ENCODE measurements at regions not wholly inside any gene's neighbourhood (a gene's known extent, or its start where the extent isn't known, plus 50 kb on each side); places are given as distances from the start of the nearest gene placed in this dataset.

DNA sequence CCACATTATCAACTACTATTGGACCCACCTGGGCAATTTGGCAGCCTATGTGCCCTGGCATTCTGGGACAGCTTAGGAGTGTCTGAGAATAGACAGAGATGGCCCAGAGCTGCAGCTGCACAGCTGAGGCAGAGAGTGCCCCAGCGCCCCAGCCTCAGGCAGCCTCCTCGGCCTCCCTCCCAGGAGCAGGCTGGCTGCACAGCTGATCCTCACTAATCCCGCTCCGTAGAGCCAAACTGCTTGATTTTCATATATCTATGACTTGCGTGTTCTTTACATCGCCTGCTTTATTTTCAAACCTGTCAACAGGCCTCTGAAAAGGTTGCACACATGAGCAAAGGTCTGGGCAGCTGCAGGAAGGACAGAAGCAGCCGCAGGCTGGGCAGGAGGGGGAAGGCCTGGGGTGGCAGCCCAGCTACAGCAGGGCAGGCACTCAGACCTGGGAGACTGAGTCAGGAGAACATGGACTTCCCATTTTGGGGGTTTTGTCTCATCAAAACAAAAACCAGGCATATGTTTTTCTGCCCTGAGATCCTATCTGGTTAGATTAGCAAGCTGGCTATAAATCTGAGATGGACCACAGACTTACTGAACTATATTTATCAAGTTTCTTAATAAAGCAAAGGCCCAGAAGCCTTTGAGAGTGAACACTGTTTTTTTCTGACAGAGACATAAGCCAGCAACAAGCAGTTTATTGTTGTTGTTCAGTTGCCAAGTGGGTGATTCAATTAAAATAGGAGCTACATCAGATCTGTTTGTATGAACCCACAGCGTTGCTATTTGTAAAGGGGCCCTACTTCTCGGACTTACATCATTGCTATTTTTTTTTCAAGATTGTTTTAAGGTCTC is 301.8 kb upstream of the DUSP10 start:
- Histone ChIP-seq H3K36me3 (ENCODE audit: insufficient read depth, low read length) (no peaks in the 10 kb centered on the region), H2AFZ (ENCODE audit: low read length) (no peak overlapping the region), H3K9me2 (replicated peaks; ENCODE audit: insufficient read depth, low read length) (no peaks in the 10 kb centered on the region), H3K9ac (ENCODE audit: low read length) (no peak overlapping the region), H4K20me1 (ENCODE audit: insufficient read depth, low read depth, low read length) (no peaks in the 10 kb centered on the region), H3K27ac (ENCODE audit: low read length) (no peak overlapping the region), H3K79me2 (ENCODE audit: low read length) (no peaks in the 10 kb centered on the region), H3K4me1 (ENCODE audit: low read length) (no peaks in the 10 kb centered on the region), H3K9me3 (ENCODE audit: low read length) (no peaks in the 10 kb centered on the region), H3K4me3 (ENCODE audit: low read length) (no peak overlapping the region), H3K4me2 (ENCODE audit: low read depth, low read length, poor library complexity, severe bottlenecking) (no peak overlapping the region), H3K27me3 (ENCODE audit: low read length) (no peaks in the 10 kb centered on the region)
- DNase-seq = no peak

DNA sequence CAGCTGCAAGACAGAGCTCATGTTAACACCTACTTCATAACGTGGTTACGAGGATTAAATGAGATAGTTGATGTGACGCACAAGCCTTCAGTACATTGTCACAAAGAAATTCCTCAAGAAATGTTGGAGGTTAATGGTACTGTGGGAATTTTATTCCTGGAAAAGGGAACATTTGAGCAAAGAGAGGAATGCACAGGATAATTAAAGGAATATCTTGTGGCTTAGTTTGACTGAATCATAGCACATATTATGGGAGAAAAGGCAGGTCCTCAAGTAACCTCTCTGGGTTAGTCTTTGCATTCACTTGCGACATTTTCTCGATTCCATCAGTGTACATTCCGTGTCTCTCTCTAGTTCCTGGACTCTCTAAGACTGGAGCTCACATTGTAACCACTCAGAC is 300.2 kb upstream of the DUSP10 start:
- no peaks in the 10 kb centered on the region for H3K27me3 ChIP-seq (ENCODE audit: low read length)
- H3K27ac ChIP-seq (ENCODE audit: low read length) = no peak overlapping the region
- no peaks in the 10 kb centered on the region for H3K36me3 ChIP-seq (ENCODE audit: insufficient read depth, low read length)
- H3K4me3 ChIP-seq (ENCODE audit: low read length) = no peak overlapping the region
- H4K20me1 ChIP-seq (ENCODE audit: insufficient read depth, low read depth, low read length) = no peaks in the 10 kb centered on the region
- H2AFZ ChIP-seq (ENCODE audit: low read length) = no peak overlapping the region
- no peaks in the 10 kb centered on the region for H3K9me2 ChIP-seq (replicated peaks; ENCODE audit: insufficient read depth, low read length)
- H3K9me3 ChIP-seq (ENCODE audit: low read length) = no peaks in the 10 kb centered on the region
- no peaks in the 10 kb centered on the region for H3K4me1 ChIP-seq (ENCODE audit: low read length)
- no peaks in the 10 kb centered on the region for H3K79me2 ChIP-seq (ENCODE audit: low read length)
- no peak overlapping the region for H3K9ac ChIP-seq (ENCODE audit: low read length)
- no peak overlapping the region for H3K4me2 ChIP-seq (ENCODE audit: low read depth, low read length, poor library complexity, severe bottlenecking)
- DNase-seq = no peak

DNA sequence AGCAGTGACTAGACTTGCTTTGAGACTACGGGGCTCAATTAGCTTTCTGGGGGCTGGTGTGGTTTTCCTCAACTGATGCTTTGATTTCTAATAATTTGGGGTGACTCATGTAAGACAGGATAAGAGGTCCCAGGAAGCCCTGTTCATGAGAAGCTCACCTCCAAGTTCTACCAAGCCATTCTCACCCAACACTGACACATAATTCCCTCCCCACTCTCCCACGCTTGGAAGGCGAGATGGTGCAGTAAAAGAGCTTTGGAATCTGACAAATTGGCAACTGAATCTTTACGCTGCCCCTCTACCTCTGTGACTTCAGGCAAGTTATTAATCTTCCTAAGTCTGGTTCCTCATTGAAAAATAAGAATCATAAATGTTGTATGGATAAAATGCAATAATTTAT is 299.1 kb upstream of the DUSP10 start:
- no peaks in the 10 kb centered on the region for H3K4me1 ChIP-seq (ENCODE audit: low read length)
- H3K9me2 ChIP-seq (replicated peaks; ENCODE audit: insufficient read depth, low read length) = no peaks in the 10 kb centered on the region
- H4K20me1 ChIP-seq (ENCODE audit: insufficient read depth, low read depth, low read length) = no peaks in the 10 kb centered on the region
- no peak overlapping the region for H2AFZ ChIP-seq (ENCODE audit: low read length)
- H3K27ac ChIP-seq (ENCODE audit: low read length) = no peak overlapping the region
- no peaks in the 10 kb centered on the region for H3K9me3 ChIP-seq (ENCODE audit: low read length)
- DNase-seq = no peak
- no peaks in the 10 kb centered on the region for H3K27me3 ChIP-seq (ENCODE audit: low read length)
- H3K4me2 ChIP-seq (ENCODE audit: low read depth, low read length, poor library complexity, severe bottlenecking) = no peak overlapping the region
- no peak overlapping the region for H3K4me3 ChIP-seq (ENCODE audit: low read length)
- no peak overlapping the region for H3K9ac ChIP-seq (ENCODE audit: low read length)
- no peaks in the 10 kb centered on the region for H3K79me2 ChIP-seq (ENCODE audit: low read length)
- H3K36me3 ChIP-seq (ENCODE audit: insufficient read depth, low read length) = no peaks in the 10 kb centered on the region

DNA sequence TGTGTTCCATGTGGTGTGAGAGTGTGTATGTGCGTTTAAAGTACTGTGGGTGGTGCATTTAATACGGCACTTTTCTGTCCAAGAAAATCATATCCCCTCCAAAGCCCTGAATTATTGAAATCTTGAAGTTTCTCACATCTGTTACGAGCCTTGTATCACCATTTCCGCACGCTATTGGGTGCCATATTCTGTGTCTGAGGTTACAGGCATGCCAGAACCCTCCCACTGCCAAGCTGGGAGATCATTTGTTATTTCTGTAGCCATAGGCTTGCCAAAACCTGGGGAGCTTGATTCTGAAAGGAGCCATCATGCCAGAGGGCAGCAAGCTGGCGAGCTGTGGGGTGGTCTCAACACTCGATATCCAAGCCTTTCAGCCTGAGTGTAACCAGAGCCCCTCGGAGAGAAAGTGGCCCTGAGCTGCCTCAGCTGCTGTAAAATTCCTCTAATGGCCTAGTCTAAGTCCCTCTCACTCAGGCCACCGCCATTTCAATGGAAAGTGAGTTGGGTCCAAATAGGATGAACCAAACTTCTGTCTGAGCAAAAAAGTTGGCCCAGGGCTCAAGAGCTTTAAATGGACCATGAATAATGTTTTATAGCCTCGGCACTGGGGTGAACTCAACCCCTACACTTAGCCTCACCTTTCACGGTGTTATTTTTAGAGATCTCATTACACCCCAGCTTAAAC is 298.4 kb upstream of the DUSP10 start:
- no peak overlapping the region for H3K4me2 ChIP-seq (ENCODE audit: low read depth, low read length, poor library complexity, severe bottlenecking)
- no peak overlapping the region for H3K27ac ChIP-seq (ENCODE audit: low read length)
- no peaks in the 10 kb centered on the region for H4K20me1 ChIP-seq (ENCODE audit: insufficient read depth, low read depth, low read length)
- H3K36me3 ChIP-seq (ENCODE audit: insufficient read depth, low read length) = no peaks in the 10 kb centered on the region
- H3K79me2 ChIP-seq (ENCODE audit: low read length) = no peaks in the 10 kb centered on the region
- H3K27me3 ChIP-seq (ENCODE audit: low read length) = no peaks in the 10 kb centered on the region
- no peak for DNase-seq
- no peaks in the 10 kb centered on the region for H3K4me1 ChIP-seq (ENCODE audit: low read length)
- H3K9me2 ChIP-seq (replicated peaks; ENCODE audit: insufficient read depth, low read length) = no peaks in the 10 kb centered on the region
- H2AFZ ChIP-seq (ENCODE audit: low read length) = no peak overlapping the region
- H3K9me3 ChIP-seq (ENCODE audit: low read length) = no peaks in the 10 kb centered on the region
- no peak overlapping the region for H3K4me3 ChIP-seq (ENCODE audit: low read length)
- no peak overlapping the region for H3K9ac ChIP-seq (ENCODE audit: low read length)

DNA sequence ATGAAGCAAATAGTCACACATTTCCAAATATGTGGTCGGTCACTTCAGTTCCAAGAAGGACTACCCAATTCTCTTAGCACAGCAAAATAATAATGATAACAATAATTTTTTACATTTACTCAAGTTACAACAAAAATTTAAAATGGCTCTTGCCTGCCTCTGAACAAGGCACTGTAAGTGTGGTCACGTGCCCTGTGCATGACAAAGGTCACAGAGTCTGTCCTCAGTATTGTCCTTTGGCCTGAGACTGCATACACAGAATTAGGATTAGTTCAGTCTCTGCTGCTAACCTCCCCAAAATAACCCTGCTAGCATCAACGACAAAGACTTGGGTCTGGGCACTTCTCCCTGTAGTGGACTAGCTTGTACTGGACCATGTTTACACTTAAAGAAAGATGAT is 297.1 kb upstream of the DUSP10 start:
- Histone ChIP-seq H3K9me2 (replicated peaks; ENCODE audit: insufficient read depth, low read length) (no peaks in the 10 kb centered on the region), H3K27ac (ENCODE audit: low read length) (no peak overlapping the region), H3K4me3 (ENCODE audit: low read length) (no peak overlapping the region), H3K79me2 (ENCODE audit: low read length) (no peaks in the 10 kb centered on the region), H3K9ac (ENCODE audit: low read length) (no peak overlapping the region), H2AFZ (ENCODE audit: low read length) (no peak overlapping the region), H4K20me1 (ENCODE audit: insufficient read depth, low read depth, low read length) (no peaks in the 10 kb centered on the region), H3K27me3 (ENCODE audit: low read length) (no peaks in the 10 kb centered on the region), H3K4me1 (ENCODE audit: low read length) (no peaks in the 10 kb centered on the region), H3K9me3 (ENCODE audit: low read length) (no peaks in the 10 kb centered on the region), H3K4me2 (ENCODE audit: low read depth, low read length, poor library complexity, severe bottlenecking) (no peak overlapping the region), H3K36me3 (ENCODE audit: insufficient read depth, low read length) (no peaks in the 10 kb centered on the region)
- DNase-seq = no peak

DNA sequence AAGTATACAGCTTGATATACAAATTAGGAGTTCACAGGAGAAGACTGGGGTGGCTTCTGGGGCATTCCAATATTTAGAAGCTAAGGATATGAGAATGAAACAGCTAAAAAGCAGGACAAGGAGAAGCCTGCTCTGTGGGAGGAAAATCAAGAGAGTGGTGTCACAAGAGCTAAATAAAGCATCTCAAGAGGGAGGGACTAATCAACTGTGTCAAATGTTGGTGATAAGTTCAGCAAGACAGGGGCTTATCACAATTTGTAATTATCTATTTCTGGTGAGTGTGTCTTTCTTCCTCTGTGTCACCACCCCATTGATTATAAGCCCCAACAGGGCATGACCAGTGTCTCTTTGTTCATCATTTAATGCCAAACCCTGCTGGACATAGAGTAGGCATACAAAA is 295.8 kb upstream of the DUSP10 start:
- Histone ChIP-seq H3K9me3 (ENCODE audit: low read length) (no peaks in the 10 kb centered on the region), H3K79me2 (ENCODE audit: low read length) (no peaks in the 10 kb centered on the region), H3K9me2 (replicated peaks; ENCODE audit: insufficient read depth, low read length) (no peaks in the 10 kb centered on the region), H3K9ac (ENCODE audit: low read length) (no peak overlapping the region), H3K4me1 (ENCODE audit: low read length) (no peaks in the 10 kb centered on the region), H3K36me3 (ENCODE audit: insufficient read depth, low read length) (no peaks in the 10 kb centered on the region), H3K4me2 (ENCODE audit: low read depth, low read length, poor library complexity, severe bottlenecking) (no peak overlapping the region), H3K27me3 (ENCODE audit: low read length) (no peaks in the 10 kb centered on the region), H2AFZ (ENCODE audit: low read length) (no peak overlapping the region), H3K27ac (ENCODE audit: low read length) (no peak overlapping the region), H3K4me3 (ENCODE audit: low read length) (no peak overlapping the region), H4K20me1 (ENCODE audit: insufficient read depth, low read depth, low read length) (no peaks in the 10 kb centered on the region)
- no peak for DNase-seq

DNA sequence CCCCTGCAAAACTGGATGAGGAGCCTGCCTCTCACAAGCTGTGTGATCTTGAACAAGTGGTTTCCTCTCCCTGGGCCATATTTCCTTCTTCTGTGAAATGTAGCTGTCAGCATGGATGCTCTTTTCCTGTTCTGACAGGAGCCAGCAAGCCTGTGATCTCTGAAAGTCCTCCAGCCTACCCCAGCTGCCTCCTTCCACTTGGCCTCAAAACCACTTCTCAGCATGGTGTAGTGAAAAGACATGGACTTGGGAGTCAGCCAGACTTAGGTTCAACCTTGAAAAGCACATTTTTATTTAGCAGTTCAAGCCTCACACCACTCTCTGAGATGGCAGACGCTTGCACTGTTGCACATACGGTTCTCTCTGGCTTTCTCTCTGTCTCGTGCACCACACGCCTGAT is 292.9 kb upstream of the DUSP10 start:
- Histone ChIP-seq H3K4me1 (ENCODE audit: low read length) (no peaks in the 10 kb centered on the region), H3K9me2 (replicated peaks; ENCODE audit: insufficient read depth, low read length) (no peaks in the 10 kb centered on the region), H3K9me3 (ENCODE audit: low read length) (no peaks in the 10 kb centered on the region), H3K4me3 (ENCODE audit: low read length) (no peak overlapping the region), H3K36me3 (ENCODE audit: insufficient read depth, low read length) (no peaks in the 10 kb centered on the region), H3K79me2 (ENCODE audit: low read length) (no peaks in the 10 kb centered on the region), H3K27ac (ENCODE audit: low read length) (no peak overlapping the region), H3K4me2 (ENCODE audit: low read depth, low read length, poor library complexity, severe bottlenecking) (no peak overlapping the region), H3K27me3 (ENCODE audit: low read length) (no peaks in the 10 kb centered on the region), H3K9ac (ENCODE audit: low read length) (no peak overlapping the region), H2AFZ (ENCODE audit: low read length) (no peak overlapping the region), H4K20me1 (ENCODE audit: insufficient read depth, low read depth, low read length) (no peaks in the 10 kb centered on the region)
- DNase-seq = no peak

DNA sequence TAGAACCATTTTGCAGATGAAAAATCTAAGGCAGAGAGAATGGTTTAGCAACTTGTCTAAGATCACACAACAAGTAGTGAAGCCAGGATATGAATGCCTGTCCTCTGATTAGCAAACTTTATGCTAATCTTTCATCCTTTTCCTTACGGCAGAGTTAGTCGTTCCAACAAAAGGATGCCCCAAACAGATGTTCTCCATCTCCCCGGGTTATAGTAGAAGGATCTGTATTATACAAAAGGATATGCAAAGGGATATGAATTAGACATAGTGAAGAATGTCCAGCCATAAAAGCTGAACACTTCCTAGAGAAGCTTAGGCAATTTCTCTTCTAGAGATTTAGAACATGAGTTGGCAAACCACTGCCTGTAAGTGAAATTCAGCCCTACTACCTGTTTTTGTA is 291.6 kb upstream of the DUSP10 start:
- no peaks in the 10 kb centered on the region for H3K27me3 ChIP-seq (ENCODE audit: low read length)
- H3K79me2 ChIP-seq (ENCODE audit: low read length) = no peaks in the 10 kb centered on the region
- no peaks in the 10 kb centered on the region for H3K9me2 ChIP-seq (replicated peaks; ENCODE audit: insufficient read depth, low read length)
- no peak overlapping the region for H3K4me3 ChIP-seq (ENCODE audit: low read length)
- no peak overlapping the region for H2AFZ ChIP-seq (ENCODE audit: low read length)
- H4K20me1 ChIP-seq (ENCODE audit: insufficient read depth, low read depth, low read length) = no peaks in the 10 kb centered on the region
- no peak overlapping the region for H3K9ac ChIP-seq (ENCODE audit: low read length)
- no peaks in the 10 kb centered on the region for H3K4me1 ChIP-seq (ENCODE audit: low read length)
- no peak overlapping the region for H3K4me2 ChIP-seq (ENCODE audit: low read depth, low read length, poor library complexity, severe bottlenecking)
- H3K36me3 ChIP-seq (ENCODE audit: insufficient read depth, low read length) = no peaks in the 10 kb centered on the region
- H3K27ac ChIP-seq (ENCODE audit: low read length) = no peak overlapping the region
- H3K9me3 ChIP-seq (ENCODE audit: low read length) = no peaks in the 10 kb centered on the region
- DNase-seq = no peak

All from Karpas-422 (cell line).